ENCODE measurements at regions not wholly inside any gene's neighbourhood (a gene's known extent, or its start where the extent isn't known, plus 50 kb on each side); places are given as distances from the start of the nearest gene placed in this dataset.

- TF ChIP-seq CTCF (IDR thresholded peaks at IDR 0.05): no peak
- no peak for TF ChIP-seq POLR2A (IDR thresholded peaks at IDR 0.05)
- TF ChIP-seq POLR2AphosphoS5 (IDR thresholded peaks at IDR 0.05): no peak
- no peak for TF ChIP-seq EP300 (IDR thresholded peaks at IDR 0.05)
Measured at GRCh38 chr6:56374841-56375369, 127.5 kb upstream of the COL21A1 start.

Data from suprapubic skin (tissue), 4 donors.